HG03025 (cell line): ENCODE measurements at regions not wholly inside any gene's neighbourhood (a gene's known extent, or its start where the extent isn't known, plus 50 kb on each side); places are given as distances from the start of the nearest gene placed in this dataset.
"Not testable (repeated sequence)": the region's sequence is repeated elsewhere in the genome, so short reads cannot be mapped to it uniquely, and the experiment has no call there.

ENCODE experiments used
- ATAC-seq: cut with Tn5 transposase; IDR thresholded peaks from one replicate; pipeline ENCODE4 v1.9.1; 2021; ENCODE audit warnings: mild to moderate bottlenecking, moderate library complexity; ENCODE audit not compliant: unreplicated experiment, low FRiP score

DNA sequence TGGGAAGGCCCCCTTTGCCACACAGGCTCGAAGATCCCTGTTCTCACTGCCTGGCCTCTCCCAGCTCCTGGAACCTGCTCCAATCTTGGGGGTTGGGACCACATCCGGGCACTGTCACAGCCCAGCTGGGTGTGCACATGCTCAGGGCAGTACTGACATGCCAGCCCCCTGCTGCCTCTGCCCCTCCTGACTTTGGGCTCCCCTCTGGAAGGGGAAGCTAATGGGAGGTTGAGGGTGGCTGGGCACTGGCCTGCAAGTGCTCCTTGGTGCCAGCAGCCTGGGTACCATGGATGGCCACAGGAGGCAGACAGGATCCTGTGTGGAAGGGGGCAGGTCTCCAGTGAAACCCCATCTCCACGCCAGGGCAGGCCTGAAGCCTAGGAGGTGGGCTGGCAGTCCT lies 126.1 kb upstream of the NOL4 start:
- ATAC-seq, result no peak

- no peak for ATAC-seq
Observed at GRCh38 chr18:34352385-34353163, 127.9 kb upstream of the NOL4 start.

DNA sequence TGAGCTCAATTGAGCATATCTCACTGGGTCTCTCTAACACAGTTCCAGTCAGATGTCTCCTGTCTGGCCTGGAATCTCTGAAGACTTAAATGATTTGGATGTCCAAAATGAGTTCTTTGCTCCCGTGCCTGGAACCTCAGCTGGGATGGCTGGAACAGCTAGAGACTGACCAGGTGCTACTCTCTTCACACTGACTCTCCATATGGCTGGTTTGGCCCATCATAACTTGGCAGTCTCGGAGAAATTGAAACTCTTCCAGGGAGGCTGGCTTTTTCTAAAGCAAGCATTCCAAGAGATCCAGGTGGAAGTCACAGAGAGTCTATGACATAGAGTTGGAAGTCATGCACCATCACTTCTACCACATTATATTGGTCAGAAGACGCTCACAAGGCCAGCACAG lies 129.6 kb upstream of the NOL4 start:
- ATAC-seq, result no peak

DNA sequence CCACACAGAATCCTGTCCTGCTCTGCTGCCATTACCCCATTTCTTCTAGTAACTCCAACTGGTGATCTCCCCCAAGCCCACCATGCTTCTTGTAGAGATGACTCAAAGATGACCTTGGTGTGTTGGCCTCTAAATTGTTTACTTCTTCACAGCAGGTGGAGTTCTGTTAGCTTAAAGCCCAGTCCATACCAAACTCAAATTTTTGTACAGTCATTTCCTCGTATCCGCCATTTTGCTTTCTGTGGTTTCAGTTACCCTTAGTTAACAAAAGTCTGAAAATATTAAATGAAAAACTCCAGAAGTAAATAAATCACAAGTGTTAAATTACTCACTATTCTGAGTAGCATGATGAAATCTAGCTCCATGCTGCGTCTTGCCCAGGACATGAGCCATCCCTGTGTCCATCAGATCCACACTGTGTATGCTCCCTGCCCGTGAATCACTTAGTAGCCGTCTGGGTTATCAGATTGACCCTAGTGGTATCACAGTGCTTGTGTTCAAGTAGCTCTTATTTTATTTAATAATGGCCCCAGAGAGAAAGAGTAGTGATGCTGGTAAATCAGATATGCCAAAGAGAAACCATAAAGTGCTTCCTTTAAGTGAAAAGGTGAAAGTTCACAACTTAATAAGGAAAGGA lies 133.3 kb upstream of the NOL4 start:
- no peak for ATAC-seq

GRCh38 chr18:34358923-34359322 lies 134.2 kb upstream of the NOL4 start:
- peak; percentile 93 for ATAC-seq

- ATAC-seq, result no peak
Observed at GRCh38 chr18:34364699-34365098, 140.0 kb upstream of the NOL4 start.

- ATAC-seq, result no peak
Observed at GRCh38 chr18:34370704-34371395, 146.1 kb upstream of the NOL4 start.

DNA sequence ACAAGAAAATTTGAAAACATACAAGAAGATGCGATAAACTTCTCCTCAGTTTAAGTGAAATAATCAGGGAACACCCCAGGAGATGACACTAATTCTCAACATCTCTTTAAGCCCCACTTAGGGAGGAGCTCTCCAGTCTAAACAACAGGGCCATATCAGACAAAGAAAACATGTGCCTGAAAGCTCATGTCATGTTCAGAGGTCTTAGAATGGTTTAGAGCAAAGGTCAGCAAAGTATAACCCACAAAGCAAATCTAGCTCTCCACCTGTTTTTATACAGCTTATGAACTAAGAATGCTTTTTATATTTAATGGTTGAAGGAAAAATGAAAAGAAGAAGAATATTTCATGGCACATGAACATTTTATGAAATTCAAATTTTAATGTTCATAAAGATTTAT lies 155.6 kb upstream of the NOL4 start:
- no peak for ATAC-seq

DNA sequence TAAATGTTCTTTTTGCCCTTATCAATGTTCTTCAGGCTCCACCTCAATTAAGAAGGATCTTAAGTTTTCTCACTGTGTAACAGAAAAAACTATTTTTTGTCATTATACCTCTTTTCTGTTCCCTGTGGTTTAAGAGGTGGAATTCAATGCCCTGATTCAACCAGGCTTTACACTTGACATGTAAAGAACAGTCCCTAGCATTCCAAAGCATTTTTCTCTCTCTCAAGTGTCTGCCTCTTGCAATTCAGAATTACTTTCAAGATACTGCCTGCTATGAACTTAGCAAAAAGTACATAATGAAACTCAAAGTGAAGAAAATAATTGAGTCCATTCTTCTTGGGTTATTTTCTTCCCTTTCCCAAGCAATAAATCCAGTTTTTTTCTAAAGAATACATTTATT lies 160.6 kb upstream of the NOL4 start:
- no peak for ATAC-seq

DNA sequence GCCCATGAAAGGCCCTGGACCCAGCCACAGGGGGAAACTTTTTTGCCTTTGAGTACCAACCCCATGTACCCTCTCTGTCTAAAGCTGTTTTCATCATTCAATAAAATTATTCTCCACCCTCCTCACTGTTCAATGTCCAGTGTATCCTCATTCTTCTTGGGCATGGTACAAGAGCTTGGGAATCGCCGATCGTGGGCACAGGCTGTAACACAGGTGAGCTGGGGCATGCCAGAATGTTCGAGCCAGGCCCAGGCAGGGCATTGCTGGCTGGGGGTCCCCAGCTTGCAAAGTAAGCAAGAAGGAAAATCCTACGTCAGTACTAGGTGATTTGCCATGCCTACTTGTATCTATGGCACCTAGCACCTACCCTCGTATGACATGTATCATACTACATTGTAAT lies 162.1 kb upstream of the NOL4 start:
- ATAC-seq, result no peak

DNA sequence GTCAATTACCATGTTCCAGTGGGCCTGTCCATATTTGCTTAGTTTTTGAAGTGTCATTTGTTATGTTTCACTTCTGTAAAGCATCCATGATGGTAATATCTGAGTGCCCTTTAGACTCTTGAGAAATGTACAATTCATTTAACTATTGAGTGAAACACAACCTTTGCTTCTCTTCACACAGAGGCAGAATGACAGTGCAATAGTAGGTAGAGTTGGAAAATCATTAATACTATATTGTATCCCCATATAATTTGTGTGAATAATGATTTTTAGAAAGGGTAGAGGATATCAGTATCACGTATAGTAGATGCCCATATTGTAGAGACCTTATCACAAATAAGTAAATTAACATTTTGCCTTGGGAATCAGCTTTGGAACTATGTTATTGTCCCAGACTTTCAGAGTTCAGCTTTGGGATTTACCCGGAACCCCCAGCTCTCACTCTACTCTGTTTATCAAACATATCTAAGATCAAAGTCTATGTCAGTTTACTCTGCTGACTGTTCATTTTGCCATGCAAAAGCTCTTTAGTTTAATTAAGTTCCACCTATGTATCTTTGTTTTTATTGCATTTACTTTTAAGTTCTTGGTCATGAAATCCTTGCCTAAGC lies 172.7 kb upstream of the NOL4 start:
- ATAC-seq, result no peak

GRCh38 chr18:34399892-34400291 lies 175.2 kb upstream of the NOL4 start:
- ATAC-seq, result no peak

GRCh38 chr18:34400834-34401233 lies 176.1 kb upstream of the NOL4 start:
- ATAC-seq, result no peak

DNA sequence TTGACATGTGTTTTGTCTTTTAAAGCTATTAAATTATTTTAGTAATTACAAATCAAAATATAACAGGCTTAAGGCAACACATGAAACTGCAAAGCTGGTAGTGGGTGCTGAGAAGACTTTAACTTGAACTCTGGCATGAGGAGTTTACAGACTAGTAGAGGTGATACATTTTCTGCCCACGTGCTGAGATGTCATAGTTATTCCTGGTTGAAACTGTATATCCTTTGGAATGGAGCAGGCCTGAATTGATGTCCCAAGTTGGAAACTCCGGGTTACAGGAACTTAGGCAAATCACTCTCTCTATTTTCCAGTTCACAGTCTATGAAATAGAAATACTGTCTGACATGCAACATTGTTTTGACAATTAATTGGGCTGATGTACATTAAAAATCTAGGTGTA lies 177.1 kb upstream of the NOL4 start:
- ATAC-seq, result no peak

- ATAC-seq, result not testable (repeated sequence)
Observed at GRCh38 chr18:34407471-34407870, 182.8 kb upstream of the NOL4 start.

GRCh38 chr18:34411952-34412351 lies 187.2 kb upstream of the NOL4 start:
- no peak for ATAC-seq

GRCh38 chr18:34431042-34431441 lies 206.3 kb upstream of the NOL4 start:
- no peak for ATAC-seq

DNA sequence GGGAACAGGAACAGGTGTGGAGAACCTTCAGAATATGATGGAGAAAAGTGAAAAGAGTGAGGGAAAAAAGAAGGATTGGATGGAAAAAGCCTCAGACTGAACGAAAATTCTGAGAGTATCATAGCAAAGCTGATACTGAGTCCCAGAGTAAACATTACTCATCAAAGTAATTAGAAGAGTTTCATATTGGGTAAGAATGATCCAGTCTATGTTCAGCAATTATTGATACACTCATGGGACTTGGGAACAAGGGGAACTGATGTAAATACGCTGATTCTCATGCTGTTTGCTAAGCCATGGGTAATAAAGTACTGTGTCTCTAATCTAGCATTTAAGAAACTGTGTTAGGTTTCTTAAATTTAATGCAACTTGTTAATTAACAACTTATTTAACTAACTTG lies 219.9 kb upstream of the NOL4 start:
- no peak for ATAC-seq

GRCh38 chr18:34448662-34449061 lies 223.9 kb upstream of the NOL4 start:
- ATAC-seq, result no peak

- no peak for ATAC-seq
Observed at GRCh38 chr18:34457761-34458160, 233.0 kb upstream of the NOL4 start.

DNA sequence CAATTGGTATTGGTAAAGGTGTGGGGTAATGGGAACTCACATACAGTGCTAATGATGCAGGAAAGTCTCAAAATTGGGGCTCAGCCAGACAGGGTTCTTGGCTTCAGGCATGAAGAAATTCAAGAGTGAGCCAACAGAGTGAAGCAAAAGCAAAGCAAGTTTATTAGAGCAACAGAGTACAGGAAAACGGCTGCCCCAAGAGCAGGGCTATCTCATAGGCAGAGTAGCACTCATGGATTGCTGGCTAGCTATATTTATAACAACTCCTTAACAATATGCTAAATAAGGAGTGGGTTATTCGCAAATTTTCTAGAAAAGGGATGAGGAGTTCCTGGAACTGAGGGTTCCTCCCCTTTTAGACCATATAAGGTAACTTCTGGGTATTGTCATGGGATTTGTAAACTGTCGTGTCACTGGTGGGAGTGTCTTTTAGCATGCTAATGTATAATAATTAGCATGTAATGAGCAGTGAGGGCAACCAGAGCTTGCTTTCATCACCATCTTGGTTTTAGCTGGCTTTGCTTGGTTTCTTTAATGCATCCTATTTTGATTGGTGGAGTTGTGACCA lies 233.8 kb upstream of the NOL4 start:
- ATAC-seq, result no peak
